Naive thymus-derived CD8-positive, alpha-beta T cell (primary cell): ENCODE measurements at regions not wholly inside any gene's neighbourhood (a gene's known extent, or its start where the extent isn't known, plus 50 kb on each side); places are given as distances from the start of the nearest gene placed in this dataset.

Experiments
- ATAC-seq, 2 donors: fragments of 150-1000 bp; cut with Tn5 transposase in 1 of 2; sonication (Bioruptor Pico), chemical (Tn5 transposase) in 1 of 2; 1 replicate in 1 of 2; 2 replicates in 1 of 2; pipeline ENCODE4 v1.10.0; 2021; ENCODE audit warnings: mild to moderate bottlenecking in 2 of 2, moderate library complexity in 2 of 2
- POLR2A ChIA-PET: fragments of 350-600 bp; sonication (Branson Sonifier 250); formaldehyde crosslinking; loops from one replicate; lab custom pipeline; 2021; ENCODE audit warnings: antibody characterized with exemption; lab: Charles Lee
- DNase-seq, 10 donors: peaks; one replicate each; pipeline versions ENCODE4 v3.0.0 to v3.0.0-alpha.2; 2020 to 2022
- H3K27ac Mint-ChIP-seq, 10 donors: one replicate each; pipeline ENCODE4 v1.8.0; 2020 to 2022; ENCODE audit warnings: mild to moderate bottlenecking in 10 of 10, mixed read lengths in 10 of 10, moderate library complexity in 4 of 10, inconsistent platforms in 1 of 10
- H3K27me3 Mint-ChIP-seq, 5 donors: one replicate each; pipeline ENCODE4 v1.8.0; 2021 to 2022; ENCODE audit warnings: mixed read lengths in 5 of 5
- H3K36me3 Mint-ChIP-seq, 3 donors: one replicate each; pipeline ENCODE4 v1.8.0; 2020 to 2022; ENCODE audit warnings: mixed read lengths in 3 of 3, mild to moderate bottlenecking in 2 of 3, inconsistent platforms in 1 of 3
- H3K4me1 Mint-ChIP-seq, 4 donors: one replicate each; pipeline ENCODE4 v1.8.0; 2021 to 2022; ENCODE audit warnings: mixed read lengths in 4 of 4
- H3K4me3 Mint-ChIP-seq, 10 donors: one replicate each; pipeline ENCODE4 v1.8.0; 2020 to 2022; ENCODE audit warnings: mild to moderate bottlenecking in 10 of 10, mixed read lengths in 10 of 10, moderate library complexity in 6 of 10, inconsistent platforms in 1 of 10
- H3K9me3 Mint-ChIP-seq, 9 donors: one replicate each; pipeline ENCODE4 v1.8.0; 2020 to 2022; ENCODE audit warnings: mixed read lengths in 9 of 9, mild to moderate bottlenecking in 3 of 9, inconsistent platforms in 1 of 9, moderate library complexity in 1 of 9

- no peak for ATAC-seq
- no peak overlapping the region for H3K27ac Mint-ChIP-seq
- DNase-seq: no peak
- H3K27me3 Mint-ChIP-seq: peaks cover 0 to 8% (median 0%) of the 10 kb centered on the region in 5 donors
- no peak overlapping the region for H3K4me3 Mint-ChIP-seq
- POLR2A ChIA-PET: no interaction called here
- H3K4me1 Mint-ChIP-seq: no peaks in the 10 kb centered on the region
- H3K36me3 Mint-ChIP-seq: peaks cover 0 to 5% (median 0%) of the 10 kb centered on the region in 3 donors
- H3K9me3 Mint-ChIP-seq: peaks cover 0 to 5% (median 1%) of the 10 kb centered on the region in 9 donors
These were observed 365.5 kb downstream of the UQCRFS1 start for GRCh38 chr19:28847468-28847867.

GRCh38 chr19:28846094-28846812 is 366.7 kb downstream of the UQCRFS1 start:
- no peak overlapping the region for H3K4me3 Mint-ChIP-seq
- H3K9me3 Mint-ChIP-seq: peaks cover 0 to 5% (median 1%) of the 10 kb centered on the region in 9 donors
- peaks cover 0 to 8% (median 3%) of the 10 kb centered on the region in 5 donors for H3K27me3 Mint-ChIP-seq
- POLR2A ChIA-PET: no interaction called here
- no peak for DNase-seq
- H3K27ac Mint-ChIP-seq: no peak overlapping the region
- no peaks in the 10 kb centered on the region for H3K4me1 Mint-ChIP-seq
- peaks cover 0 to 5% (median 0%) of the 10 kb centered on the region in 3 donors for H3K36me3 Mint-ChIP-seq
- no peak for ATAC-seq

GRCh38 chr19:28843761-28844492 is 369.0 kb downstream of the UQCRFS1 start:
- no peak for DNase-seq
- ATAC-seq: no peak
- Mint-ChIP-seq H3K9me3 (peaks cover 0 to 5% (median 0%) of the 10 kb centered on the region in 9 donors), H3K4me3 (no peak overlapping the region), H3K4me1 (no peaks in the 10 kb centered on the region), H3K27ac (no peak overlapping the region), H3K36me3 (peaks cover 0 to 2% (median 0%) of the 10 kb centered on the region in 3 donors), H3K27me3 (peaks cover 0 to 5% (median 1%) of the 10 kb centered on the region in 5 donors)
- POLR2A ChIA-PET: no interaction called here

- no peak for DNase-seq
- Mint-ChIP-seq H3K36me3 (no peaks in the 10 kb centered on the region), H3K4me1 (no peaks in the 10 kb centered on the region), H3K4me3 (no peak overlapping the region), H3K27me3 (peaks cover 0 to 5% (median 1%) of the 10 kb centered on the region in 5 donors), H3K27ac (no peak overlapping the region), H3K9me3 (peaks cover 0 to 3% (median 0%) of the 10 kb centered on the region in 9 donors)
- POLR2A ChIA-PET: no interaction called here
- ATAC-seq: no peak
These were observed 371.4 kb downstream of the UQCRFS1 start for GRCh38 chr19:28841531-28841930.

- no peak overlapping the region for H3K4me3 Mint-ChIP-seq
- POLR2A ChIA-PET: no interaction called here
- H3K27ac Mint-ChIP-seq: no peak overlapping the region
- H3K9me3 Mint-ChIP-seq: peaks cover 0 to 3% (median 0%) of the 10 kb centered on the region in 9 donors
- H3K27me3 Mint-ChIP-seq: peaks cover 0 to 8% (median 4%) of the 10 kb centered on the region in 5 donors
- no peaks in the 10 kb centered on the region for H3K36me3 Mint-ChIP-seq
- ATAC-seq: no peak
- DNase-seq: no peak
- no peaks in the 10 kb centered on the region for H3K4me1 Mint-ChIP-seq
These were observed 372.1 kb downstream of the UQCRFS1 start for GRCh38 chr19:28840891-28841290.

- H3K27ac Mint-ChIP-seq: no peak overlapping the region
These were observed 373.5 kb downstream of the UQCRFS1 start for GRCh38 chr19:28839455-28839854.

GRCh38 chr19:28838909-28839308 is 374.0 kb downstream of the UQCRFS1 start:
- Mint-ChIP-seq H3K9me3 (peaks cover 0 to 3% (median 0%) of the 10 kb centered on the region in 9 donors), H3K36me3 (no peaks in the 10 kb centered on the region), H3K27ac (no peak overlapping the region), H3K4me1 (no peaks in the 10 kb centered on the region), H3K27me3 (peaks cover 0 to 23% (median 7%) of the 10 kb centered on the region in 5 donors), H3K4me3 (no peak overlapping the region)
- no peak for DNase-seq
- ATAC-seq: no peak
- POLR2A ChIA-PET: no interaction called here

More at GRCh38 chr19:28839455-28839854, 373.5 kb downstream of the UQCRFS1 start:
- no peak overlapping the region for H3K4me3 Mint-ChIP-seq
- peaks cover 0 to 22% (median 7%) of the 10 kb centered on the region in 5 donors for H3K27me3 Mint-ChIP-seq
- peaks cover 0 to 3% (median 0%) of the 10 kb centered on the region in 9 donors for H3K9me3 Mint-ChIP-seq
- no peaks in the 10 kb centered on the region for H3K36me3 Mint-ChIP-seq
- ATAC-seq (no peak), DNase-seq (no peak)
- H3K4me1 Mint-ChIP-seq: no peaks in the 10 kb centered on the region
- POLR2A ChIA-PET: no interaction called here

GRCh38 chr19:28836421-28836820 is 376.5 kb downstream of the UQCRFS1 start:
- Mint-ChIP-seq H3K4me1 (no peaks in the 10 kb centered on the region), H3K4me3 (no peak overlapping the region), H3K36me3 (no peaks in the 10 kb centered on the region), H3K27me3 (peaks cover 0 to 23% (median 5%) of the 10 kb centered on the region in 5 donors), H3K9me3 (peaks cover 0 to 2% (median 0%) of the 10 kb centered on the region in 9 donors), H3K27ac (no peak overlapping the region)
- no peak for DNase-seq
- POLR2A ChIA-PET: no interaction called here
- no peak for ATAC-seq

GRCh38 chr19:28834996-28835395 is 378.0 kb downstream of the UQCRFS1 start:
- no peaks in the 10 kb centered on the region for H3K4me1 Mint-ChIP-seq
- no peaks in the 10 kb centered on the region for H3K36me3 Mint-ChIP-seq
- no peak overlapping the region for H3K27ac Mint-ChIP-seq
- peaks cover 0 to 23% (median 4%) of the 10 kb centered on the region in 5 donors for H3K27me3 Mint-ChIP-seq
- DNase-seq: no peak
- no peak overlapping the region for H3K4me3 Mint-ChIP-seq
- H3K9me3 Mint-ChIP-seq: no peaks in the 10 kb centered on the region
- POLR2A ChIA-PET: no interaction called here
- ATAC-seq: no peak

- Mint-ChIP-seq H3K27ac (no peak overlapping the region), H3K27me3 (peaks cover 0 to 21% (median 8%) of the 10 kb centered on the region in 5 donors), H3K9me3 (no peaks in the 10 kb centered on the region), H3K36me3 (no peaks in the 10 kb centered on the region), H3K4me3 (no peak overlapping the region), H3K4me1 (no peaks in the 10 kb centered on the region)
- ATAC-seq (no peak), DNase-seq (no peak)
- POLR2A ChIA-PET: no interaction called here
These were observed 381.5 kb downstream of the UQCRFS1 start for GRCh38 chr19:28831462-28831861.

- no peaks in the 10 kb centered on the region for H3K4me1 Mint-ChIP-seq
- peaks cover 0 to 6% (median 4%) of the 10 kb centered on the region in 5 donors for H3K27me3 Mint-ChIP-seq
- ATAC-seq: no peak
- POLR2A ChIA-PET: no interaction called here
- no peaks in the 10 kb centered on the region for H3K9me3 Mint-ChIP-seq
- no peak overlapping the region for H3K4me3 Mint-ChIP-seq
- H3K36me3 Mint-ChIP-seq: no peaks in the 10 kb centered on the region
- no peak overlapping the region for H3K27ac Mint-ChIP-seq
- DNase-seq: no peak
These were observed 383.2 kb downstream of the UQCRFS1 start for GRCh38 chr19:28829762-28830161.

- Mint-ChIP-seq H3K36me3 (no peaks in the 10 kb centered on the region), H3K9me3 (no peaks in the 10 kb centered on the region), H3K27me3 (peaks cover 0 to 8% (median under 1%) of the 10 kb centered on the region in 5 donors), H3K4me1 (no peaks in the 10 kb centered on the region), H3K27ac (no peak overlapping the region), H3K4me3 (no peak overlapping the region)
- DNase-seq (no peak), ATAC-seq (no peak)
- POLR2A ChIA-PET: no interaction called here
These were observed 383.6 kb downstream of the UQCRFS1 start for GRCh38 chr19:28829359-28829758.

GRCh38 chr19:28828276-28828870 is 384.6 kb downstream of the UQCRFS1 start:
- POLR2A ChIA-PET: no interaction called here
- ATAC-seq (no peak), DNase-seq (no peak)
- no peak overlapping the region for H3K4me3 Mint-ChIP-seq
- H3K36me3 Mint-ChIP-seq: no peaks in the 10 kb centered on the region
- no peak overlapping the region for H3K27ac Mint-ChIP-seq
- no peaks in the 10 kb centered on the region for H3K9me3 Mint-ChIP-seq
- peaks cover 0 to 18% (median 1%) of the 10 kb centered on the region in 5 donors for H3K27me3 Mint-ChIP-seq
- no peaks in the 10 kb centered on the region for H3K4me1 Mint-ChIP-seq
